Skeletal muscle tissue (tissue), 3 donors: ENCODE measurements at regions not wholly inside any gene's neighbourhood (a gene's known extent, or its start where the extent isn't known, plus 50 kb on each side); places are given as distances from the start of the nearest gene placed in this dataset.

ENCODE experiments used
- H3K27ac ChIP-seq: one replicate; pipeline ENCODE4 v1.7.0; 2013; ENCODE audit warnings: mild to moderate bottlenecking, low read depth, low read length, inconsistent platforms
- H3K27me3 ChIP-seq, 3 donors: one replicate each; pipeline ENCODE4 v1.7.0; 2013; ENCODE audit warnings: low read length in 3 of 3; ENCODE audit not compliant: control insufficient read depth in 3 of 3, insufficient read depth in 3 of 3
- H3K36me3 ChIP-seq, 3 donors: one replicate each; pipeline ENCODE4 v1.7.0; 2013; ENCODE audit warnings: low read length in 3 of 3; ENCODE audit not compliant: control insufficient read depth in 3 of 3, insufficient read depth in 3 of 3
- H3K4me1 ChIP-seq, 3 donors: one replicate each; pipeline ENCODE4 v1.7.0; 2013; ENCODE audit warnings: low read length in 3 of 3, mild to moderate bottlenecking in 3 of 3; ENCODE audit not compliant: control insufficient read depth in 3 of 3, insufficient read depth in 3 of 3
- H3K4me3 ChIP-seq, 3 donors: one replicate each; pipeline ENCODE4 v1.7.0; 2013; ENCODE audit warnings: low read length in 3 of 3
- H3K9ac ChIP-seq, 3 donors: one replicate each; pipeline ENCODE4 v1.7.0; 2013; ENCODE audit warnings: low read length in 3 of 3, mild to moderate bottlenecking in 3 of 3, moderate library complexity in 2 of 3, low read depth in 1 of 3
- H3K9me3 ChIP-seq, 3 donors: one replicate each; pipeline ENCODE4 v1.7.0; 2013; ENCODE audit warnings: low read length in 3 of 3; ENCODE audit not compliant: control insufficient read depth in 3 of 3
- donor health status: Osteomylitis.

DNA sequence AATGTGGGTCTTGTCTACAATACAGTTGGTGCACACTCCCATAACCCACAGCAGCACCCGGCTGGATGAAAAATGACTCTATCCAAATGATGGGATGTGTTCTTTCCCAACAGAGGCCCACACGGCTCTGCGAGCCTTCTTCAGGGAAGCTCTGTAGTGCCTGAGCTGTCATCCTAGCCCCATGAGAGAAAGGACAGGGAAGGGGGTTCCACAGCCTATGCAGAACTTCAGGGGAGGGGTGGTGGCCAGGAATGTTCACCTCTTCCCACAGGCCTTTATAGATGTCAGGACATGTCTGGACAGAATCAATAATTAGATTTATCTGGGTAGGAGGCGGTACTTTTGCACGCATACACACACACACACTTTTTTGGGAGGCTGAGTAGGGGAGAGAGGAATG is 109.0 kb downstream of the JCAD start:
- Histone ChIP-seq H3K4me1 (peaks cover 21 to 31% (median 25%) of the 10 kb centered on the region in 3 donors), H3K36me3 (no peaks in the 10 kb centered on the region), H3K4me3 (no peak overlapping the region), H3K27ac (no peak overlapping the region), H3K9ac (no peak overlapping the region), H3K9me3 (no peaks in the 10 kb centered on the region), H3K27me3 (no peaks in the 10 kb centered on the region)

GRCh38 chr10:29949411-29950011 is 109.9 kb downstream of the JCAD start:
- no peak overlapping the region for H3K4me3 ChIP-seq
- no peaks in the 10 kb centered on the region for H3K27me3 ChIP-seq
- H3K9me3 ChIP-seq: no peaks in the 10 kb centered on the region
- H3K27ac ChIP-seq: peak overlapping the region; percentile 82
- H3K9ac ChIP-seq: peak overlapping the region in 1 of 3 donors; percentile 0
- H3K4me1 ChIP-seq: peaks cover 21 to 31% (median 25%) of the 10 kb centered on the region in 3 donors
- no peaks in the 10 kb centered on the region for H3K36me3 ChIP-seq

GRCh38 chr10:29948881-29949355 is 110.5 kb downstream of the JCAD start:
- Histone ChIP-seq H3K4me3 (no peak overlapping the region), H3K9ac (peak overlapping the region in 2 of 3 donors; percentile 0 to 47), H3K4me1 (peaks cover 21 to 31% (median 25%) of the 10 kb centered on the region in 3 donors), H3K27ac (peak overlapping the region; percentile 82), H3K27me3 (no peaks in the 10 kb centered on the region), H3K36me3 (no peaks in the 10 kb centered on the region), H3K9me3 (no peaks in the 10 kb centered on the region)

GRCh38 chr10:29947701-29948060 is 111.7 kb downstream of the JCAD start:
- Histone ChIP-seq H3K9me3 (no peaks in the 10 kb centered on the region), H3K4me3 (peak overlapping the region; percentile 46 to 61 (median 60)), H3K27ac (peak overlapping the region; percentile 82), H3K9ac (peak overlapping the region; percentile 70 to 89 (median 81)), H3K27me3 (no peaks in the 10 kb centered on the region), H3K4me1 (peaks cover 21 to 31% (median 25%) of the 10 kb centered on the region in 3 donors), H3K36me3 (no peaks in the 10 kb centered on the region)

GRCh38 chr10:29946953-29947700 is 112.3 kb downstream of the JCAD start:
- Histone ChIP-seq H3K27ac (peak overlapping the region; percentile 82), H3K9ac (peak overlapping the region; percentile 70 to 89 (median 81)), H3K4me1 (peaks cover 21 to 31% (median 25%) of the 10 kb centered on the region in 3 donors), H3K36me3 (no peaks in the 10 kb centered on the region), H3K9me3 (no peaks in the 10 kb centered on the region), H3K4me3 (peak overlapping the region; percentile 46 to 61 (median 60)), H3K27me3 (no peaks in the 10 kb centered on the region)

- Histone ChIP-seq H3K27ac (peak overlapping the region; percentile 82), H3K9ac (peak overlapping the region in 2 of 3 donors; percentile 70 to 81), H3K4me3 (peak overlapping the region; percentile 46 to 61 (median 60))
Measured at GRCh38 chr10:29946614-29946952, 112.8 kb downstream of the JCAD start.

DNA sequence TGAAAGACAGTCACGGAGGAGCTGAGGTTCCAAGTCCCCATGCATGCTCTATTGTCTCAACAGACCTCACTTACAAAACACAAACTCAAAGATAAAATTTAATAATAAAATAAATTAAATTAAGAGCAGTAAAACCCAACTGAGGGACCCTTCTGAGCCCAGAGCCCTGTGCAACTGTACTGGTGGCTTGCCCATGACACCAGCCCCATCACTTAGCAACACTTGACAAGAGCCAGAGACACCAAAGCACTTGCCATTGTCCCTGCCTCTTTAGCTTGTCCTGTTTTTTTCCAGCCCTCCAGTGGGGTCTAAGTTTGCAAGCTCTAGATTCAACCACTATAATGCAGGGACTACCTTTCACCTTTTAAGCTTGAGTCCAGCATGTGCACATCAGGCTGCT is 117.9 kb downstream of the JCAD start:
- H3K27ac ChIP-seq: no peak overlapping the region
- peaks cover 0 to 3% (median 0%) of the 10 kb centered on the region in 3 donors for H3K9me3 ChIP-seq
- H3K9ac ChIP-seq: no peak overlapping the region
- no peaks in the 10 kb centered on the region for H3K36me3 ChIP-seq
- H3K4me1 ChIP-seq: peaks cover 0 to under 1% (median under 1%) of the 10 kb centered on the region in 3 donors
- H3K27me3 ChIP-seq: no peaks in the 10 kb centered on the region
- no peak overlapping the region for H3K4me3 ChIP-seq

More at GRCh38 chr10:29946614-29946952, 112.8 kb downstream of the JCAD start:
- Histone ChIP-seq H3K9me3 (no peaks in the 10 kb centered on the region), H3K36me3 (no peaks in the 10 kb centered on the region), H3K27me3 (no peaks in the 10 kb centered on the region), H3K4me1 (peaks cover 21 to 31% (median 25%) of the 10 kb centered on the region in 3 donors)

DNA sequence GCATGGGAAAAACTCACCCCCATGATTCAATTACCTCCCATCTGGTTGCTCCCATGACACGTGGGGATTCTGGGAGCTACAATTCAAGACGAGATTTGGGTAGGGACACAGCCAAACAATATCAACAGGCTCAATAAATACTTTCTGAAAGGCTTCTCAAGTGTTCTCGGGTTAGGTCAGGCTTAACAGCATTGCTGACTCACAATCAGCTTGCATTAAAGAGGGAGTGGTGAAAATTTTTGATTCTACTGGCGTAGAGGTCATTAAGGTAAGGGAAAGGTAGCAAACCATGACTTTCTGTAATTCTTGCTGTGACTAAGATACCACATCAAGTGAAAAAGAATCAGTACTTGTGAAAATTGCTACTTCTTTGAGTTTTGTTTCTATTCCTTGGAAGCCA is 126.4 kb downstream of the JCAD start:
- Histone ChIP-seq H3K27me3 (no peaks in the 10 kb centered on the region), H3K27ac (no peak overlapping the region), H3K36me3 (no peaks in the 10 kb centered on the region), H3K4me3 (no peak overlapping the region), H3K9me3 (peaks cover 0 to 2% (median 0%) of the 10 kb centered on the region in 3 donors), H3K4me1 (no peaks in the 10 kb centered on the region), H3K9ac (no peak overlapping the region)

DNA sequence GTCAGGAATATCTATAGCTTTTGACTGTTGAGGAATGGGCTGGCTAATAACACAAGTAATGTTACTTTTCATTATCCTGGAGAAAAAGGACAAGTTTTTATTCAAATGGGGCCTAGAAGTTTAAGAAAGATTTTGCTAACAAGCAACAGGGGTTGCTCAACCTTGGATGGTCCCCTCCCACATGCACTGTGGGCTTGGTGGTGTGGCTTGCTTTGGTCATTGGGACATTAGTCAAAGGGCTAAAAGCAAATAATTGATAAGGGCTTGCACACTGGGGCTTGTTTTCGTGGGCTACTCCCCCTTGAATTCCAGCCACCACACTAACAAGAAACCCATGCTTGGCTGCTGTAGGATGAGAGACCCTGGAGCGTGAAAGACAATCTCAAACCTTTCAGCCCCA is 127.6 kb downstream of the JCAD start:
- Histone ChIP-seq H3K27me3 (no peaks in the 10 kb centered on the region), H3K4me1 (no peaks in the 10 kb centered on the region), H3K9me3 (peaks cover 0 to 2% (median 0%) of the 10 kb centered on the region in 3 donors), H3K9ac (no peak overlapping the region), H3K27ac (no peak overlapping the region), H3K4me3 (no peak overlapping the region), H3K36me3 (no peaks in the 10 kb centered on the region)

DNA sequence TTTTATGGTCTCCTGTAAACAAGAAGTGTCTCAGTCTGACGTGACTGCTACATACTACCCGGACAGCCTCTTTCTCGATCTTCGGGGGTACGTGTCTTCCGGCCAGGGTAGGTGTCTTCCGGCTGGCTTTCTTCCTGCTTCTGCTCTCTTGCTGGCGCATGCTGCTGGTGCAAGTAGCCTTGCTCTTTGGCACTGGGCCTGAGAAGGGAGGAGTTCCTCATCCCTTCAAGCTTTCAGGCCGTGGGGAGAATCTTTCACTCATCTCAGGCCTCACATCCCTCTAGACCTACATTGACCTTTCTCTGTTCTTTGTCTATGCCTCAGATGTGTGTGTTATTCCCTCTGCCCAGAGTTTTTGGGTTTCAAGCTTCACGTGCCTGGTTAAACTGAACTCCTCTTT is 130.4 kb downstream of the JCAD start:
- peaks cover 0 to 2% (median 0%) of the 10 kb centered on the region in 3 donors for H3K9me3 ChIP-seq
- no peak overlapping the region for H3K27ac ChIP-seq
- no peak overlapping the region for H3K9ac ChIP-seq
- no peaks in the 10 kb centered on the region for H3K4me1 ChIP-seq
- H3K4me3 ChIP-seq: no peak overlapping the region
- H3K36me3 ChIP-seq: no peaks in the 10 kb centered on the region
- H3K27me3 ChIP-seq: no peaks in the 10 kb centered on the region
